Caco-2 (cell line): ENCODE measurements at regions not wholly inside any gene's neighbourhood (a gene's known extent, or its start where the extent isn't known, plus 50 kb on each side); places are given as distances from the start of the nearest gene placed in this dataset.

Experiments used
- BruUV-seq: library from RNA; stranded (reverse); fragments of 400-500 nt; replicated peaks from 2 replicates; lab custom pipeline; 2021; lab: Mats Ljungman, UMichigan
- CTCF ChIA-PET: fragments of 300-600 bp; sonication (Branson Sonifier 250); formaldehyde crosslinking; loops from one replicate; lab custom pipeline; 2022; ENCODE audit warnings: antibody characterized with exemption; lab: Charles Lee
- POLR2A ChIA-PET: fragments of 300-600 bp; sonication (Branson Sonifier 250); formaldehyde crosslinking; loops from one replicate; lab custom pipeline; 2022; ENCODE audit warnings: antibody characterized with exemption; lab: Charles Lee
- DNase-seq, 2 experiments: peaks; one replicate each; pipeline versions ENCODE4 v3.0.0 to v3.0.0-alpha.2; 2020 to 2022
- H3K27me3 ChIP-seq: replicated peaks from 2 replicates; pipeline ENCODE4 v1.6.0; 2011; ENCODE audit warnings: low read length; ENCODE audit not compliant: control insufficient read depth, insufficient read depth
- H3K36me3 ChIP-seq: 2 replicates; pipeline ENCODE4 v1.5.1; 2011; ENCODE audit warnings: low read length; ENCODE audit not compliant: control insufficient read depth, insufficient read depth
- H3K4me1 ChIP-seq: fragments of 250-450 bp; sonication (Bioruptor Pico); 2 replicates; pipeline ENCODE4 v1.5.1; 2020; ENCODE audit warnings: mild to moderate bottlenecking
- H3K4me3 ChIP-seq: 2 replicates; pipeline ENCODE4 v1.5.1; 2011; ENCODE audit warnings: low read depth, mild to moderate bottlenecking, control low read depth, low read length
- H3K9me3 ChIP-seq: fragments of 250-450 bp; sonication (Bioruptor Pico); 2 replicates; pipeline ENCODE4 v1.5.1; 2020; ENCODE audit warnings: mild to moderate bottlenecking, moderate library complexity
- H3K27ac Mint-ChIP-seq: one replicate; pipeline ENCODE4 v1.8.0; 2022; ENCODE audit warnings: mixed read lengths; ENCODE audit not compliant: unreplicated experiment
- H3K27me3 Mint-ChIP-seq: one replicate; pipeline ENCODE4 v1.8.0; 2022; ENCODE audit warnings: mixed read lengths; ENCODE audit not compliant: insufficient read depth, unreplicated experiment
- H3K36me3 Mint-ChIP-seq: one replicate; pipeline ENCODE4 v1.8.0; 2022; ENCODE audit warnings: mild to moderate bottlenecking, mixed read lengths; ENCODE audit not compliant: insufficient read depth, unreplicated experiment
- H3K4me1 Mint-ChIP-seq: one replicate; pipeline ENCODE4 v1.8.0; 2022; ENCODE audit warnings: low read depth, mixed read lengths; ENCODE audit not compliant: unreplicated experiment
- H3K4me3 Mint-ChIP-seq: one replicate; pipeline ENCODE4 v1.8.0; 2022; ENCODE audit warnings: mild to moderate bottlenecking, moderate library complexity, mixed read lengths; ENCODE audit not compliant: unreplicated experiment
- H3K9me3 Mint-ChIP-seq: one replicate; pipeline ENCODE4 v1.8.0; 2022; ENCODE audit warnings: mixed read lengths; ENCODE audit not compliant: unreplicated experiment
- intact Hi-C: fragments of 100-400 bp; cut with micrococcal nuclease; formaldehyde crosslinking; loops from one replicate; pipeline ENCODE4 v1.10.0; 2022; ENCODE audit not compliant: unreplicated experiment
- TF ChIP-seq, protein P1 (sequence below), 2 experiments: fragments of 200-600 bp in 1 of 2; IDR thresholded peaks; 1 replicate in 1 of 2; 2 replicates in 1 of 2; pipeline versions ENCODE4 v1.5.1 to v1.8.0; 2011 to 2022; ENCODE audit warnings: antibody characterized with exemption in 1 of 2, control low read depth in 1 of 2, inconsistent platforms in 1 of 2, low read depth in 1 of 2, low read length in 1 of 2, mild to moderate bottlenecking in 1 of 2, moderate library complexity in 1 of 2; ENCODE audit not compliant: insufficient read depth in 1 of 2, severe bottlenecking in 1 of 2, unreplicated experiment in 1 of 2

DNA sequence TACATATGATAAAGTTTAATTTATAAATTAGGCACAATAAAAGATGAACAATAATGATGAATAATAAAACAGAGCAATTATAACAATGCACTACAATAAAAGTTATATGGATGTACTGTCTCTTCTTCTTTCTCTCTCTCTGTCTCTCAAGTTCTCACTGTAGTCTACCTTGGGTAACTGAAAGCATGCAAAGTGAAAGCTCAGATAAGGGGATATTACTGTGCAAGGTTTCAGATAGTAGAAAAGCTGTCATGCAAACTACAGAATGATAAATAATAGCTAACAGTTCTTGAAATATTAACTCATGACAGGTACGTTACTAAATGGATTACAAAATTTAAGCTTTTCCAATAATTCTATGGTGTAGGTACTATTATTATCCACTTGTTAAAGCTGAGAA, 311.9 kb upstream of the PRDM1 start:
- no peak overlapping the region for H3K27ac Mint-ChIP-seq
- CTCF ChIA-PET: no interaction called here

GRCh38 chr6:105771313-105771970, 314.7 kb upstream of the PRDM1 start:
- no peaks in the 10 kb centered on the region for H3K9me3 Mint-ChIP-seq
- H3K4me1 Mint-ChIP-seq: no peaks in the 10 kb centered on the region
- H3K36me3 Mint-ChIP-seq: no peaks in the 10 kb centered on the region
- H3K4me3 Mint-ChIP-seq: no peak overlapping the region
- H3K4me3 ChIP-seq: no peak overlapping the region
- DNase-seq: no peak
- H3K9me3 ChIP-seq: peaks cover 5% of the 10 kb centered on the region
- no peak overlapping the region for H3K27ac Mint-ChIP-seq
- TF ChIP-seq, protein P1, sequence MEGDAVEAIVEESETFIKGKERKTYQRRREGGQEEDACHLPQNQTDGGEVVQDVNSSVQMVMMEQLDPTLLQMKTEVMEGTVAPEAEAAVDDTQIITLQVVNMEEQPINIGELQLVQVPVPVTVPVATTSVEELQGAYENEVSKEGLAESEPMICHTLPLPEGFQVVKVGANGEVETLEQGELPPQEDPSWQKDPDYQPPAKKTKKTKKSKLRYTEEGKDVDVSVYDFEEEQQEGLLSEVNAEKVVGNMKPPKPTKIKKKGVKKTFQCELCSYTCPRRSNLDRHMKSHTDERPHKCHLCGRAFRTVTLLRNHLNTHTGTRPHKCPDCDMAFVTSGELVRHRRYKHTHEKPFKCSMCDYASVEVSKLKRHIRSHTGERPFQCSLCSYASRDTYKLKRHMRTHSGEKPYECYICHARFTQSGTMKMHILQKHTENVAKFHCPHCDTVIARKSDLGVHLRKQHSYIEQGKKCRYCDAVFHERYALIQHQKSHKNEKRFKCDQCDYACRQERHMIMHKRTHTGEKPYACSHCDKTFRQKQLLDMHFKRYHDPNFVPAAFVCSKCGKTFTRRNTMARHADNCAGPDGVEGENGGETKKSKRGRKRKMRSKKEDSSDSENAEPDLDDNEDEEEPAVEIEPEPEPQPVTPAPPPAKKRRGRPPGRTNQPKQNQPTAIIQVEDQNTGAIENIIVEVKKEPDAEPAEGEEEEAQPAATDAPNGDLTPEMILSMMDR (IDR thresholded peaks at IDR 0.05; ENCODE audit: insufficient read depth in 1 of 2, low read depth in 1 of 2, low read length in 1 of 2, severe bottlenecking in 1 of 2, unreplicated experiment in 1 of 2): no peak
- no peaks in the 10 kb centered on the region for H3K27me3 ChIP-seq
- ChIA-PET POLR2A (no interaction called here), CTCF (no interaction called here)
- intact Hi-C loops: no loop called here
- H3K36me3 ChIP-seq: no peaks in the 10 kb centered on the region
- BruUV-seq: no TSS peak
- H3K4me1 ChIP-seq: no peaks in the 10 kb centered on the region
- no peaks in the 10 kb centered on the region for H3K27me3 Mint-ChIP-seq

More for the DNA sequence above, 311.9 kb upstream of the PRDM1 start:
- Mint-ChIP-seq H3K4me3 (no peak overlapping the region), H3K4me1 (no peaks in the 10 kb centered on the region), H3K36me3 (no peaks in the 10 kb centered on the region), H3K27me3 (no peaks in the 10 kb centered on the region), H3K9me3 (no peaks in the 10 kb centered on the region)
- no peak for DNase-seq
- Histone ChIP-seq H3K4me1 (no peaks in the 10 kb centered on the region), H3K4me3 (no peak overlapping the region), H3K36me3 (no peaks in the 10 kb centered on the region), H3K9me3 (peaks cover 5% of the 10 kb centered on the region), H3K27me3 (no peaks in the 10 kb centered on the region)
- TF ChIP-seq, protein P1 (IDR thresholded peaks at IDR 0.05; ENCODE audit: insufficient read depth in 1 of 2, low read depth in 1 of 2, low read length in 1 of 2, severe bottlenecking in 1 of 2, unreplicated experiment in 1 of 2): no peak
- BruUV-seq: no TSS peak
- POLR2A ChIA-PET: no interaction called here
- intact Hi-C loops: no loop called here

DNA sequence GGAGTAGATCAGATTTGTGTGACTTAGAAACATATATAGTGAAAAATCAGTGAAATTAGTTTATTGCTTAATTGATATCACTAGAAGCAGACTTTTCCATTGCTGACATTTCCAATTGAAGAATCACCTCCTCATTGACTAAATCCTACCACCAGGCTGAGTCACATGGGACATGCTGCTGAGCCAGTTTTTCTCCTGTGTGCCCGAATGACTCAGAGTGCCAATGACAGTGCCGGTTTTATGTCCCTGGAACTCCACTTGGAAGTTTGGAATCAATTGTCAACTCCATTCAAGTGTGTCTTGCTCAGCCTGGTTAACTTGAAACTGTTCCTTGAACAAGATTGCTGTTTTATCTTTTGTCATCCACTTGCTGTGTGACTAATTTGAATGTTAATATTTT, 316.1 kb upstream of the PRDM1 start:
- Mint-ChIP-seq H3K4me1 (no peaks in the 10 kb centered on the region), H3K36me3 (no peaks in the 10 kb centered on the region), H3K4me3 (no peak overlapping the region), H3K27me3 (no peaks in the 10 kb centered on the region), H3K27ac (no peak overlapping the region), H3K9me3 (no peaks in the 10 kb centered on the region)
- TF ChIP-seq, protein P1 (IDR thresholded peaks at IDR 0.05; ENCODE audit: insufficient read depth in 1 of 2, low read depth in 1 of 2, low read length in 1 of 2, severe bottlenecking in 1 of 2, unreplicated experiment in 1 of 2): no peak
- no peak for DNase-seq
- H3K4me1 ChIP-seq: no peaks in the 10 kb centered on the region
- H3K4me3 ChIP-seq: no peak overlapping the region
- no peaks in the 10 kb centered on the region for H3K36me3 ChIP-seq
- intact Hi-C loops: no loop called here
- no TSS peak for BruUV-seq
- H3K27me3 ChIP-seq: no peaks in the 10 kb centered on the region
- ChIA-PET POLR2A (no interaction called here), CTCF (no interaction called here)
- H3K9me3 ChIP-seq: peaks cover 3% of the 10 kb centered on the region
